Activated CD8-positive, alpha-beta memory T cell treated with anti-CD3 and anti-CD28 coated beads, Interleukin-2, amount 10 ng/mL, durations not matched to agents 7 days and 5 days (primary cell): ENCODE measurements at regions not wholly inside any gene's neighbourhood (a gene's known extent, or its start where the extent isn't known, plus 50 kb on each side); places are given as distances from the start of the nearest gene placed in this dataset.
"Not testable (repeated sequence)": the region's sequence is repeated elsewhere in the genome, so short reads cannot be mapped to it uniquely, and the experiment has no call there.

Source experiments
- ATAC-seq: fragments of 150-1000 bp; cut with Tn5 transposase; one replicate; pipeline ENCODE4 v1.10.0; 2021; ENCODE audit warnings: moderate library complexity
- CTCF ChIA-PET: fragments of 350-600 bp; sonication (Branson Sonifier 250); formaldehyde crosslinking; loops from one replicate; lab custom pipeline; 2021; ENCODE audit warnings: antibody characterized with exemption; lab: Charles Lee
- DNase-seq: peaks from one replicate; pipeline ENCODE4 v3.0.0-alpha.2; 2020
- H3K27ac Mint-ChIP-seq: one replicate; pipeline ENCODE4 v1.8.0; 2021; ENCODE audit warnings: mild to moderate bottlenecking, mixed read lengths
- H3K27me3 Mint-ChIP-seq: one replicate; pipeline ENCODE4 v1.8.0; 2021; ENCODE audit warnings: mixed read lengths
- H3K36me3 Mint-ChIP-seq: one replicate; pipeline ENCODE4 v1.8.0; 2021; ENCODE audit warnings: mild to moderate bottlenecking, mixed read lengths
- H3K4me1 Mint-ChIP-seq: one replicate; pipeline ENCODE4 v1.8.0; 2021; ENCODE audit warnings: mixed read lengths
- H3K4me3 Mint-ChIP-seq: one replicate; pipeline ENCODE4 v1.8.0; 2021; ENCODE audit warnings: mild to moderate bottlenecking, moderate library complexity, mixed read lengths
- H3K9me3 Mint-ChIP-seq: one replicate; pipeline ENCODE4 v1.8.0; 2022; ENCODE audit warnings: low read depth, mixed read lengths

- Mint-ChIP-seq H3K4me1 (no peaks in the 10 kb centered on the region), H3K4me3 (no peak overlapping the region), H3K27me3 (no peaks in the 10 kb centered on the region), H3K9me3 (no peaks in the 10 kb centered on the region), H3K27ac (no peak overlapping the region), H3K36me3 (no peaks in the 10 kb centered on the region)
- no peak for DNase-seq
- CTCF ChIA-PET, result no interaction called here
- no peak for ATAC-seq
These were observed 552.5 kb downstream of the INSC start for GRCh38 chr11:15667127-15667725.

- CTCF ChIA-PET, result no interaction called here
- DNase-seq (no peak), ATAC-seq (no peak)
- H3K36me3 Mint-ChIP-seq, result no peaks in the 10 kb centered on the region
- no peaks in the 10 kb centered on the region for H3K4me1 Mint-ChIP-seq
- H3K9me3 Mint-ChIP-seq, result no peaks in the 10 kb centered on the region
- H3K27ac Mint-ChIP-seq, result no peak overlapping the region
- no peaks in the 10 kb centered on the region for H3K27me3 Mint-ChIP-seq
- no peak overlapping the region for H3K4me3 Mint-ChIP-seq
These were observed 554.0 kb downstream of the INSC start for GRCh38 chr11:15668718-15669117.

GRCh38 chr11:15670520-15671070 is 555.9 kb downstream of the INSC start:
- H3K27me3 Mint-ChIP-seq, result no peaks in the 10 kb centered on the region

GRCh38 chr11:15671216-15671615 is 556.5 kb downstream of the INSC start:
- DNase-seq, result no peak
- Mint-ChIP-seq H3K36me3 (no peaks in the 10 kb centered on the region), H3K4me3 (no peak overlapping the region), H3K9me3 (no peaks in the 10 kb centered on the region), H3K27ac (no peak overlapping the region), H3K27me3 (no peaks in the 10 kb centered on the region), H3K4me1 (no peaks in the 10 kb centered on the region)
- ATAC-seq, result no peak
- CTCF ChIA-PET, result no interaction called here

More at GRCh38 chr11:15670520-15671070, 555.9 kb downstream of the INSC start:
- no peaks in the 10 kb centered on the region for H3K36me3 Mint-ChIP-seq
- ATAC-seq (no peak), DNase-seq (no peak)
- no peaks in the 10 kb centered on the region for H3K4me1 Mint-ChIP-seq
- no peak overlapping the region for H3K27ac Mint-ChIP-seq
- CTCF ChIA-PET, result no interaction called here
- H3K9me3 Mint-ChIP-seq, result no peaks in the 10 kb centered on the region
- no peak overlapping the region for H3K4me3 Mint-ChIP-seq

- H3K27me3 Mint-ChIP-seq, result no peaks in the 10 kb centered on the region
- ATAC-seq (no peak), DNase-seq (no peak)
- H3K9me3 Mint-ChIP-seq, result no peaks in the 10 kb centered on the region
- no peak overlapping the region for H3K4me3 Mint-ChIP-seq
- no peak overlapping the region for H3K27ac Mint-ChIP-seq
- no peaks in the 10 kb centered on the region for H3K4me1 Mint-ChIP-seq
- CTCF ChIA-PET, result interaction anchor here (1.4 kb wide), 1 partner anchor 23 kb away, joined by 3 read pairs; no protein-coding TSS in a partner anchor
- no peaks in the 10 kb centered on the region for H3K36me3 Mint-ChIP-seq
These were observed 558.1 kb downstream of the INSC start for GRCh38 chr11:15672825-15673224.

- Mint-ChIP-seq H3K9me3 (no peaks in the 10 kb centered on the region), H3K27ac (no peak overlapping the region), H3K4me3 (no peak overlapping the region), H3K27me3 (no peaks in the 10 kb centered on the region), H3K4me1 (no peaks in the 10 kb centered on the region), H3K36me3 (no peaks in the 10 kb centered on the region)
- ATAC-seq (no peak), DNase-seq (no peak)
- CTCF ChIA-PET, result interaction anchor here (1.4 kb wide), 1 partner anchor 24 kb away, joined by 3 read pairs; no protein-coding TSS in a partner anchor
These were observed 558.7 kb downstream of the INSC start for GRCh38 chr11:15673408-15673831.

GRCh38 chr11:15674756-15675155 is 560.0 kb downstream of the INSC start:
- ATAC-seq (no peak), DNase-seq (no peak)
- no peaks in the 10 kb centered on the region for H3K27me3 Mint-ChIP-seq
- no peaks in the 10 kb centered on the region for H3K4me1 Mint-ChIP-seq
- no peak overlapping the region for H3K27ac Mint-ChIP-seq
- no peaks in the 10 kb centered on the region for H3K36me3 Mint-ChIP-seq
- H3K9me3 Mint-ChIP-seq, result no peaks in the 10 kb centered on the region
- CTCF ChIA-PET, result no interaction called here
- H3K4me3 Mint-ChIP-seq, result no peak overlapping the region

- CTCF ChIA-PET, result no interaction called here
- DNase-seq, result no peak
- no peak overlapping the region for H3K27ac Mint-ChIP-seq
- H3K4me3 Mint-ChIP-seq, result no peak overlapping the region
- no peaks in the 10 kb centered on the region for H3K4me1 Mint-ChIP-seq
- no peaks in the 10 kb centered on the region for H3K9me3 Mint-ChIP-seq
- H3K27me3 Mint-ChIP-seq, result no peaks in the 10 kb centered on the region
- H3K36me3 Mint-ChIP-seq, result no peaks in the 10 kb centered on the region
- no peak for ATAC-seq
These were observed 561.0 kb downstream of the INSC start for GRCh38 chr11:15675683-15676082.

- DNase-seq (no peak), ATAC-seq (no peak)
- H3K4me3 Mint-ChIP-seq, result no peak overlapping the region
- H3K27me3 Mint-ChIP-seq, result no peaks in the 10 kb centered on the region
- H3K36me3 Mint-ChIP-seq, result no peaks in the 10 kb centered on the region
- CTCF ChIA-PET, result no interaction called here
- no peaks in the 10 kb centered on the region for H3K9me3 Mint-ChIP-seq
- H3K4me1 Mint-ChIP-seq, result no peaks in the 10 kb centered on the region
- H3K27ac Mint-ChIP-seq, result no peak overlapping the region
These were observed 562.5 kb downstream of the INSC start for GRCh38 chr11:15677181-15677580.

GRCh38 chr11:15683528-15683927 is 568.8 kb downstream of the INSC start:
- Mint-ChIP-seq H3K36me3 (no peaks in the 10 kb centered on the region), H3K27me3 (no peaks in the 10 kb centered on the region), H3K4me1 (no peaks in the 10 kb centered on the region), H3K9me3 (peaks cover 2% of the 10 kb centered on the region), H3K4me3 (no peak overlapping the region), H3K27ac (no peak overlapping the region)
- ATAC-seq (no peak), DNase-seq (no peak)
- CTCF ChIA-PET, result no interaction called here

GRCh38 chr11:15685306-15685705 is 570.6 kb downstream of the INSC start:
- ATAC-seq (no peak), DNase-seq (no peak)
- Mint-ChIP-seq H3K9me3 (peaks cover 4% of the 10 kb centered on the region), H3K4me1 (no peaks in the 10 kb centered on the region), H3K4me3 (no peak overlapping the region), H3K27ac (no peak overlapping the region), H3K36me3 (no peaks in the 10 kb centered on the region), H3K27me3 (no peaks in the 10 kb centered on the region)
- CTCF ChIA-PET, result no interaction called here

GRCh38 chr11:15686259-15686658 is 571.5 kb downstream of the INSC start:
- DNase-seq, H3K36me3 Mint-ChIP-seq, H3K27ac Mint-ChIP-seq, H3K9me3 Mint-ChIP-seq, H3K4me3 Mint-ChIP-seq, H3K4me1 Mint-ChIP-seq, H3K27me3 Mint-ChIP-seq, CTCF ChIA-PET, ATAC-seq: not testable (repeated sequence)

GRCh38 chr11:15687342-15687741 is 572.6 kb downstream of the INSC start:
- ATAC-seq (no peak), DNase-seq (no peak)
- no peaks in the 10 kb centered on the region for H3K27me3 Mint-ChIP-seq
- no peak overlapping the region for H3K27ac Mint-ChIP-seq
- H3K9me3 Mint-ChIP-seq, result peaks cover 4% of the 10 kb centered on the region
- H3K36me3 Mint-ChIP-seq, result no peaks in the 10 kb centered on the region
- H3K4me3 Mint-ChIP-seq, result no peak overlapping the region
- CTCF ChIA-PET, result no interaction called here
- H3K4me1 Mint-ChIP-seq, result no peaks in the 10 kb centered on the region

- no peaks in the 10 kb centered on the region for H3K36me3 Mint-ChIP-seq
- H3K27ac Mint-ChIP-seq, result no peak overlapping the region
- no peak for DNase-seq
- no peak overlapping the region for H3K4me3 Mint-ChIP-seq
- H3K27me3 Mint-ChIP-seq, result no peaks in the 10 kb centered on the region
- CTCF ChIA-PET, result no interaction called here
- H3K9me3 Mint-ChIP-seq, result peaks cover 4% of the 10 kb centered on the region
- H3K4me1 Mint-ChIP-seq, result no peaks in the 10 kb centered on the region
- ATAC-seq, result no peak
These were observed 573.6 kb downstream of the INSC start for GRCh38 chr11:15688351-15688792.
